Neural progenitor cell (in vitro differentiated cells): ENCODE measurements at regions not wholly inside any gene's neighbourhood (a gene's known extent, or its start where the extent isn't known, plus 50 kb on each side); places are given as distances from the start of the nearest gene placed in this dataset.

Experiments
- DNase-seq: peaks from one replicate; pipeline ENCODE4 v3.0.0-alpha.2; 2016; ENCODE audit warnings: low spot score
- H2AFZ ChIP-seq: fragments of 200-600 bp; sonication (generic); replicated peaks from 2 replicates; pipeline ENCODE4 v1.6.1; 2016; ENCODE audit warnings: antibody characterized with exemption
- H3F3A ChIP-seq: fragments of 200-600 bp; sonication (generic); 2 replicates; pipeline ENCODE4 v1.6.1; 2016; ENCODE audit warnings: antibody characterized with exemption, low read depth
- H3K27ac ChIP-seq: fragments of 200-600 bp; sonication (generic); 2 replicates; pipeline ENCODE4 v1.5.1; 2016; ENCODE audit warnings: mild to moderate bottlenecking
- H3K27me3 ChIP-seq: fragments of 200-600 bp; sonication (generic); 2 replicates; pipeline ENCODE4 v1.6.1; 2016; ENCODE audit warnings: mild to moderate bottlenecking, moderate library complexity
- H3K36me3 ChIP-seq: fragments of 200-600 bp; sonication (generic); 2 replicates; pipeline ENCODE4 v1.5.1; 2016
- H3K4me1 ChIP-seq: fragments of 200-600 bp; sonication (generic); 2 replicates; pipeline ENCODE4 v1.6.1; 2016; ENCODE audit warnings: mixed run types
- H3K4me2 ChIP-seq: fragments of 200-600 bp; sonication (generic); 2 replicates; pipeline ENCODE4 v1.6.1; 2016
- H3K4me3 ChIP-seq: fragments of 200-600 bp; sonication (generic); 2 replicates; pipeline ENCODE4 v1.5.1; 2016
- H3K79me2 ChIP-seq: fragments of 200-600 bp; sonication (generic); 2 replicates; pipeline ENCODE4 v1.6.1; 2016; ENCODE audit warnings: low read depth
- H3K9ac ChIP-seq: fragments of 200-600 bp; sonication (generic); 2 replicates; pipeline ENCODE4 v1.6.1; 2016
- H3K9me3 ChIP-seq: fragments of 200-600 bp; sonication (generic); 2 replicates; pipeline ENCODE4 v1.5.1; 2016; ENCODE audit warnings: low read depth
- H4K20me1 ChIP-seq: fragments of 200-600 bp; sonication (generic); 2 replicates; pipeline ENCODE4 v1.6.1; 2016; ENCODE audit warnings: low read depth
- H3K27ac Mint-ChIP-seq: 3 replicates; pipeline ENCODE4 v1.8.0; 2021; ENCODE audit warnings: mixed read lengths
- H3K27me3 Mint-ChIP-seq: 2 replicates; pipeline ENCODE4 v1.8.0; 2022; ENCODE audit warnings: low read depth, mild to moderate bottlenecking, inconsistent platforms, moderate library complexity, mixed read lengths; ENCODE audit not compliant: insufficient read depth
- H3K36me3 Mint-ChIP-seq: 3 replicates; pipeline ENCODE4 v1.8.0; 2021; ENCODE audit warnings: mixed read lengths
- H3K4me1 Mint-ChIP-seq: 3 replicates; pipeline ENCODE4 v1.8.0; 2021; ENCODE audit warnings: mixed read lengths
- H3K4me3 Mint-ChIP-seq: 3 replicates; pipeline ENCODE4 v1.8.0; 2021; ENCODE audit warnings: mild to moderate bottlenecking, moderate library complexity, mixed read lengths
- H3K9me3 Mint-ChIP-seq: 3 replicates; pipeline ENCODE4 v1.8.0; 2020; ENCODE audit warnings: mixed read lengths
- CTCF ChIP-seq: fragments of 200-600 bp; sonication (generic); IDR thresholded peaks from 2 replicates; pipeline ENCODE4 v1.5.1; 2017; ENCODE audit warnings: antibody characterized with exemption, mild to moderate bottlenecking
- EZH2 ChIP-seq: fragments of 200-600 bp; sonication (generic); IDR thresholded peaks from 2 replicates; pipeline ENCODE4 v1.6.1; 2017; ENCODE audit warnings: antibody characterized with exemption, mild to moderate bottlenecking, moderate library complexity
- EZH2phosphoT487 ChIP-seq: fragments of 200-600 bp; sonication (generic); IDR thresholded peaks from 2 replicates; pipeline ENCODE4 v1.6.1; 2017; ENCODE audit warnings: antibody characterized with exemption

GRCh38 chr9:22198681-22199080, 189.6 kb upstream of the CDKN2B start:
- H3K36me3 Mint-ChIP-seq: no peaks in the 10 kb centered on the region

GRCh38 chr9:22201256-22201655, 192.2 kb upstream of the CDKN2B start:
- TF ChIP-seq EZH2phosphoT487 (no peak), CTCF (no peak), EZH2 (no peak)
- Histone ChIP-seq H4K20me1 (no peaks in the 10 kb centered on the region), H3K9ac (no peak overlapping the region), H3K27ac (no peak overlapping the region), H3K27me3 (no peaks in the 10 kb centered on the region), H2AFZ (no peak overlapping the region), H3K36me3 (no peaks in the 10 kb centered on the region), H3K4me3 (no peak overlapping the region), H3K4me2 (no peak overlapping the region), H3K4me1 (no peaks in the 10 kb centered on the region), H3F3A (no peaks in the 10 kb centered on the region), H3K9me3 (no peaks in the 10 kb centered on the region), H3K79me2 (no peaks in the 10 kb centered on the region)
- no peaks in the 10 kb centered on the region for H3K36me3 Mint-ChIP-seq
- H3K27ac Mint-ChIP-seq: no peak overlapping the region
- no peaks in the 10 kb centered on the region for H3K27me3 Mint-ChIP-seq
- no peak overlapping the region for H3K4me3 Mint-ChIP-seq
- H3K9me3 Mint-ChIP-seq: peaks cover 3% of the 10 kb centered on the region
- H3K4me1 Mint-ChIP-seq: peaks cover under 1% of the 10 kb centered on the region
- no peak for DNase-seq

More at GRCh38 chr9:22198681-22199080, 189.6 kb upstream of the CDKN2B start:
- Mint-ChIP-seq H3K4me1 (no peaks in the 10 kb centered on the region), H3K27me3 (no peaks in the 10 kb centered on the region), H3K27ac (no peak overlapping the region), H3K9me3 (peaks cover 3% of the 10 kb centered on the region), H3K4me3 (no peak overlapping the region)
- no peak overlapping the region for H3K27ac ChIP-seq
- H3K9me3 ChIP-seq: no peaks in the 10 kb centered on the region
- H3F3A ChIP-seq: no peaks in the 10 kb centered on the region
- H3K36me3 ChIP-seq: no peaks in the 10 kb centered on the region
- no peaks in the 10 kb centered on the region for H3K27me3 ChIP-seq
- no peak overlapping the region for H3K4me2 ChIP-seq
- H2AFZ ChIP-seq: no peak overlapping the region
- no peak overlapping the region for H3K4me3 ChIP-seq
- H3K4me1 ChIP-seq: no peaks in the 10 kb centered on the region
- no peaks in the 10 kb centered on the region for H3K79me2 ChIP-seq
- no peak for DNase-seq
- TF ChIP-seq EZH2 (no peak), EZH2phosphoT487 (no peak), CTCF (no peak)
- no peak overlapping the region for H3K9ac ChIP-seq
- no peaks in the 10 kb centered on the region for H4K20me1 ChIP-seq

GRCh38 chr9:22203371-22204138, 194.4 kb upstream of the CDKN2B start:
- TF ChIP-seq CTCF: no peak
- no peak for TF ChIP-seq EZH2phosphoT487
- no peak for TF ChIP-seq EZH2
- no peaks in the 10 kb centered on the region for H3K27me3 ChIP-seq
- H3F3A ChIP-seq: no peaks in the 10 kb centered on the region
- H3K4me1 ChIP-seq: peaks cover 4% of the 10 kb centered on the region
- H3K27ac Mint-ChIP-seq: peak overlapping the region; percentile 21
- no peak for DNase-seq
- no peaks in the 10 kb centered on the region for H3K27me3 Mint-ChIP-seq
- no peak overlapping the region for H3K27ac ChIP-seq
- no peaks in the 10 kb centered on the region for H3K36me3 Mint-ChIP-seq
- no peaks in the 10 kb centered on the region for H3K79me2 ChIP-seq
- no peak overlapping the region for H2AFZ ChIP-seq
- H4K20me1 ChIP-seq: no peaks in the 10 kb centered on the region
- H3K4me2 ChIP-seq: no peak overlapping the region
- H3K9ac ChIP-seq: no peak overlapping the region
- H3K4me3 ChIP-seq: no peak overlapping the region
- no peaks in the 10 kb centered on the region for H3K9me3 Mint-ChIP-seq
- H3K4me1 Mint-ChIP-seq: peaks cover 9% of the 10 kb centered on the region
- no peaks in the 10 kb centered on the region for H3K36me3 ChIP-seq
- H3K4me3 Mint-ChIP-seq: no peak overlapping the region
- no peaks in the 10 kb centered on the region for H3K9me3 ChIP-seq
